ENCODE measurements at regions not wholly inside any gene's neighbourhood (a gene's known extent, or its start where the extent isn't known, plus 50 kb on each side); places are given as distances from the start of the nearest gene placed in this dataset.

DNA sequence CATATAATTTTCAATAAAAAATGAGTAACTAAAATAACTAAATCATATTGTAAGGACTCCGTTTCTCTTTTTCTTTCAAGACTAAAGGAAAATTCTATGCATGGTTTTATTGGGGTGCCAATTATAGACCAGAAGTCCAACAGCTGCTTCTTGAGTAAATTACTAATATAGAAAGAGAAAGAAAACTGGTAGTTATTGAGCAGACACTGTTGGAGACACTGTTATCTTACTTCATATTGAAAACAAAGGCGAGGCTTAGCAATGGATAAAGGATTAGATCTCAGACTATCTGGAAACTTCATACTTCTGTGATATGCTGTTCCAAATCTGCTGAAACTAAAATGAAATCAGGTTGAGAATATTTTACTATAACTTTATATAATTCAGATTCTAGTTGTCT lies 169.6 kb upstream of the EYS start:
- TF ChIP-seq POLR2A (IDR thresholded peaks at IDR 0.05), result no peak
- TF ChIP-seq, protein P1, sequence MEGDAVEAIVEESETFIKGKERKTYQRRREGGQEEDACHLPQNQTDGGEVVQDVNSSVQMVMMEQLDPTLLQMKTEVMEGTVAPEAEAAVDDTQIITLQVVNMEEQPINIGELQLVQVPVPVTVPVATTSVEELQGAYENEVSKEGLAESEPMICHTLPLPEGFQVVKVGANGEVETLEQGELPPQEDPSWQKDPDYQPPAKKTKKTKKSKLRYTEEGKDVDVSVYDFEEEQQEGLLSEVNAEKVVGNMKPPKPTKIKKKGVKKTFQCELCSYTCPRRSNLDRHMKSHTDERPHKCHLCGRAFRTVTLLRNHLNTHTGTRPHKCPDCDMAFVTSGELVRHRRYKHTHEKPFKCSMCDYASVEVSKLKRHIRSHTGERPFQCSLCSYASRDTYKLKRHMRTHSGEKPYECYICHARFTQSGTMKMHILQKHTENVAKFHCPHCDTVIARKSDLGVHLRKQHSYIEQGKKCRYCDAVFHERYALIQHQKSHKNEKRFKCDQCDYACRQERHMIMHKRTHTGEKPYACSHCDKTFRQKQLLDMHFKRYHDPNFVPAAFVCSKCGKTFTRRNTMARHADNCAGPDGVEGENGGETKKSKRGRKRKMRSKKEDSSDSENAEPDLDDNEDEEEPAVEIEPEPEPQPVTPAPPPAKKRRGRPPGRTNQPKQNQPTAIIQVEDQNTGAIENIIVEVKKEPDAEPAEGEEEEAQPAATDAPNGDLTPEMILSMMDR (IDR thresholded peaks at IDR 0.05), result no peak
- Histone ChIP-seq H3K27me3 (no peaks in the 10 kb centered on the region), H3K27ac (no peak overlapping the region), H3K36me3 (replicated peaks in 1 of 2) (no peaks in the 10 kb centered on the region), H3K4me1 (replicated peaks in 1 of 2) (peaks cover 0 to 4% of the 10 kb centered on the region in 2 donors), H3K9me3 (replicated peaks in 1 of 3) (peaks cover 0 to 2% (median 0%) of the 10 kb centered on the region in 3 donors), H3K4me3 (no peak overlapping the region)
- WGBS, 4 donors, result 85 to 92% (median 88%) methylated on average over 2 of the region's 2 CpGs
- DNase-seq, result no peak
- intact Hi-C loops (cut with DNase I), result no loop called here

DNA sequence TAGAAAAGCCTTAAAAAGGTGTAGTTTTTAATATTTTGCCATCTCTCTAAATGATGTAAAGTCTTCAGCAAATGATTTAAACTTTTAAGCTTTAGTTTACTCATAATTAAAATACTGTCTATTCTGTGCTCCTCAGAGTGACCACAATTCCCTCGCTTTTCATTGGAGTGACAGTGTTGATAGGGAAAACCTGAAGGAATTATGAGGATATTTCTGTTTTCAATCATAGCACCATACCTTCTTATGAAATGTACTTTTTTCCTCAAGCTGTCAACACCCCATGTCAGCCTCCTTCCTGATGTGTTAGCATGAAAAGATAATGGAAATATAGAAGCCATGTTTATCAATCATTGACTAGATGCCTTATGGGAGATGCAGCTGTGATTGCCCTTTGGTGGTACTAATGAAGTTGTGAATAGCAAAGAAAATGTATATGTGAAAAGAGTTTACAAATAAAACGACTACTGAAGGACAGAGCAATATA lies 145.4 kb upstream of the EYS start:
- no peak overlapping the region for H3K27ac ChIP-seq
- TF ChIP-seq, protein P1 (IDR thresholded peaks at IDR 0.05), result no peak
- TF ChIP-seq POLR2A (IDR thresholded peaks at IDR 0.05), result no peak
- no peaks in the 10 kb centered on the region for H3K27me3 ChIP-seq
- no peaks in the 10 kb centered on the region for H3K4me1 ChIP-seq (replicated peaks in 1 of 2)
- no peaks in the 10 kb centered on the region for H3K9me3 ChIP-seq (replicated peaks in 1 of 3)
- 75 to 80% (median 78%) methylated on average over 2 of the region's 2 CpGs for WGBS, 4 donors
- H3K4me3 ChIP-seq, result no peak overlapping the region
- no peak for DNase-seq
- H3K36me3 ChIP-seq (replicated peaks in 1 of 2), result no peaks in the 10 kb centered on the region
- intact Hi-C loops (cut with DNase I), result no loop called here

DNA sequence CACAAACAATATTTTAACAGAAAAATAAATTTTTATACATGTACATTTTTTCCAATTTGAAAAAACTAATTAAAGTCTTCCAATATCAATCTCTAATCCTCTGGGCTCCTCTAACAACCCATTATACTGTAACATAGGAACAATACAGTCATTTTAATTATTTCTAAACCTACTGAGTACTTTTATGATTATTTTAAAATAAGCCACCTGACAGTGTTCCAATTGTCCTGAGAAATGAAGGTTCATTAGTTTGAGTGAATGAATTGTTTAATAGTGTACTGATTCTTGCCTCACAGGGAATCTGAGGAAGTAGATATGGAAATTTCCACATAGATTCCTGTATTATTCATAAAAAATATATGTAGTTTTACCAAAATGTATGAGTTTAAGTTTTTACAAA lies 123.1 kb upstream of the EYS start:
- Histone ChIP-seq H3K36me3 (replicated peaks in 1 of 2) (no peaks in the 10 kb centered on the region), H3K27me3 (no peaks in the 10 kb centered on the region), H3K9me3 (replicated peaks in 1 of 3) (no peaks in the 10 kb centered on the region), H3K27ac (no peak overlapping the region), H3K4me3 (no peak overlapping the region), H3K4me1 (replicated peaks in 1 of 2) (no peaks in the 10 kb centered on the region)
- DNase-seq, result no peak
- no peak for TF ChIP-seq POLR2A (IDR thresholded peaks at IDR 0.05)
- TF ChIP-seq, protein P1 (IDR thresholded peaks at IDR 0.05), result no peak
- intact Hi-C loops (cut with DNase I), result no loop called here

DNA sequence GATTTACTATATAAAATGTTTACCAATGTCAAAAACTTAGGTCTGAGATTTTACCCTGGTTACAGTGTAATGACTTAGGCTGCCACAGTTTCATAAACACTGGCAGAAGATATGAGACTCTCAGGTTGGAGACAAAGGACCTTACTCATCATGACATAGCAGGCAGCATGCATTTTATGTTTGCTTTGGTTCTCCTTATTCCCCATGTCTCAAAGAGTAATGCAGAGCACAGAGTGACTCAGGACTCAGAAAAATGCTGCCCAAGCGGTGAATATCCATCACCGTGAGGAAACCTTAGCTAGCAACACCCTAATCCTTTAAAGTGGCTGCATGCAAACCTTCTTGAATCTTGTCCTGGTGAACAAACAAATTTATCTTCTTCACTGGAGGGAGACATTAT lies 112.1 kb upstream of the EYS start:
- intact Hi-C loops (cut with DNase I), result no loop called here
- TF ChIP-seq, protein P1 (IDR thresholded peaks at IDR 0.05), result no peak
- TF ChIP-seq POLR2A (IDR thresholded peaks at IDR 0.05), result no peak
- no peak for DNase-seq
- Histone ChIP-seq H3K27ac (no peak overlapping the region), H3K36me3 (replicated peaks in 1 of 2) (no peaks in the 10 kb centered on the region), H3K9me3 (replicated peaks in 1 of 3) (no peaks in the 10 kb centered on the region), H3K27me3 (no peaks in the 10 kb centered on the region), H3K4me3 (no peak overlapping the region), H3K4me1 (replicated peaks in 1 of 2) (no peaks in the 10 kb centered on the region)
- 84 to 93% (median 90%) methylated on average over 2 of the region's 2 CpGs for WGBS, 4 donors
